Choroid plexus epithelial cell (primary cell): ENCODE measurements at regions not wholly inside any gene's neighbourhood (a gene's known extent, or its start where the extent isn't known, plus 50 kb on each side); places are given as distances from the start of the nearest gene placed in this dataset.
A peak's percentile ranks its signal among the peaks of the same experiment; 100 is the strongest.
"Not testable (repeated sequence)": the region's sequence is repeated elsewhere in the genome, so short reads cannot be mapped to it uniquely, and the experiment has no call there.

Source experiments
- DNase-seq: peaks from one replicate; pipeline ENCODE4 v3.0.0-alpha.2; 2010; ENCODE audit warnings: low read depth
- H3K4me3 ChIP-seq: 2 replicates; pipeline ENCODE4 v1.5.1; 2011; ENCODE audit warnings: low read depth, mild to moderate bottlenecking, control low read depth, low read length, moderate library complexity
- TF ChIP-seq, protein P1 (sequence below): conservative IDR thresholded peaks from 2 replicates; pipeline ENCODE4 v1.5.1; 2011; ENCODE audit warnings: low read depth, mild to moderate bottlenecking, control low read depth, inconsistent platforms, low read length, moderate library complexity

GRCh38 chr1:201644197-201644596 is 105.3 kb downstream of the NAV1 start:
- no peak for DNase-seq
- no peak overlapping the region for H3K4me3 ChIP-seq
- TF ChIP-seq, protein P1, sequence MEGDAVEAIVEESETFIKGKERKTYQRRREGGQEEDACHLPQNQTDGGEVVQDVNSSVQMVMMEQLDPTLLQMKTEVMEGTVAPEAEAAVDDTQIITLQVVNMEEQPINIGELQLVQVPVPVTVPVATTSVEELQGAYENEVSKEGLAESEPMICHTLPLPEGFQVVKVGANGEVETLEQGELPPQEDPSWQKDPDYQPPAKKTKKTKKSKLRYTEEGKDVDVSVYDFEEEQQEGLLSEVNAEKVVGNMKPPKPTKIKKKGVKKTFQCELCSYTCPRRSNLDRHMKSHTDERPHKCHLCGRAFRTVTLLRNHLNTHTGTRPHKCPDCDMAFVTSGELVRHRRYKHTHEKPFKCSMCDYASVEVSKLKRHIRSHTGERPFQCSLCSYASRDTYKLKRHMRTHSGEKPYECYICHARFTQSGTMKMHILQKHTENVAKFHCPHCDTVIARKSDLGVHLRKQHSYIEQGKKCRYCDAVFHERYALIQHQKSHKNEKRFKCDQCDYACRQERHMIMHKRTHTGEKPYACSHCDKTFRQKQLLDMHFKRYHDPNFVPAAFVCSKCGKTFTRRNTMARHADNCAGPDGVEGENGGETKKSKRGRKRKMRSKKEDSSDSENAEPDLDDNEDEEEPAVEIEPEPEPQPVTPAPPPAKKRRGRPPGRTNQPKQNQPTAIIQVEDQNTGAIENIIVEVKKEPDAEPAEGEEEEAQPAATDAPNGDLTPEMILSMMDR: no peak

- not testable (repeated sequence) for H3K4me3 ChIP-seq, DNase-seq
Observed at GRCh38 chr1:201645000-201645399, 106.1 kb downstream of the NAV1 start.

- TF ChIP-seq, protein P1: no peak
- no peak overlapping the region for H3K4me3 ChIP-seq
- no peak for DNase-seq
Observed at GRCh38 chr1:201645956-201646355, 107.0 kb downstream of the NAV1 start.

- TF ChIP-seq, protein P1: no peak
- no peak overlapping the region for H3K4me3 ChIP-seq
- no peak for DNase-seq
Observed at GRCh38 chr1:201646411-201647022, 107.6 kb downstream of the NAV1 start.

DNA sequence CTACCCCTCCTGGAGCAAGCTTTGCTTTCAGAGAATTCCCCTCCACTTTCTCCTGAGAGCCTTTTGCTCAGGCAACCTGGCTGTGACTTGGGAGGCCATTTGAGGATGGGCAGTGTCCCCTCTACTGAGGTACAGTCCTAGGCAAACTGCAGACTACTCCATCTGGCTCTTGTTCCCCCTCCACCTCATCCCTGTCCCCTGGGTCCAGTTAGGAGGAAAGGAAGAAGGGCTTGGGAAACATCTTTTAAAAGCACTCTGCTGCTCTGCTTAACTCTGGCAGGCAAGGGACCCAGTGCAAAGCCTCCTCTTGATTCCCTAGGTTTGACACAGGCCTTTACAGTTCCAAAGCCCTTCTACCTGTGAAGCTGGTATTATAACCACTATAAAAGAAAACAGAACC is 108.2 kb downstream of the NAV1 start:
- TF ChIP-seq, protein P1: no peak
- no peak for DNase-seq
- H3K4me3 ChIP-seq: no peak overlapping the region

- peak overlapping the region; percentile 77 for H3K4me3 ChIP-seq
- no peak for DNase-seq
- TF ChIP-seq, protein P1: no peak
Observed at GRCh38 chr1:201647722-201648065, 108.8 kb downstream of the NAV1 start.

DNA sequence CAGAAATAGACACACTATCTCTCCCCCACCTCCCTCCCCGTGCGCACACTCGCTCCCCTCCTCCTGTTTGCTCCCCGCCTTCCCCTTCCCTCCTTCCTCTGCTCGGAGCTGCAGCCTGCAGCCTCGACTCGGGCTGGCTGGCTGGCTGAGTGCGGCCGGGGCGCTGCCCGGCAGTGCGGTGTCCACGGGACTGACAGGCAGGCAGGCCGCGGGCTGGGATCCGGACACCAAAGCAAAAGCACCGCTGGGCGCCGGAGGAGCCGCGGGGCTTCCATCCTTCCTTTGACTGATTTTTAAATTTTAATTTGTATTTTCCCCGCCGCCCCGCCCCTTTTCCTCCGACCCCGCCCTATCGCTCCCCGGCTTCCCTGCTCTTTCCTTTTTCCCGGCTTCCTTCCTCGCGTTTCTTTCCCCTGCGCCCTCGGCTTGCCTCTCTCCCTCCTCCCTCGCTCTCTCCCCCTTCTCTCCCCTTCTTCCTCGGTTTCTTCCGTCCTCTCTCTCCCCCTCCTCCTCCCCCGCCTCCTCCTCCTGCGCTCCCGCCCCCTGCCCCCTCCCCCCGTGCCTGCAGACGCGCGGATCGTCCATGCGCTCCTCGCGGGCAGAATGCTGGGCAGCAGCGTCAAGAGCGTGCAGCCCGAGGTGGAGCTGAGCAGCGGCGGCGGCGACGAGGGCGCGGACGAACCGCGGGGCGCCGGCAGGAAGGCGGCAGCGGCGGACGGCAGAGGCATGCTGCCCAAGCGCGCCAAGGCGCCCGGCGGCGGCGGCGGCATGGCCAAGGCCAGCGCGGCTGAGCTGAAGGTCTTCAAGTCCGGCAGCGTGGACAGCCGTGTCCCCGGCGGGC is 109.4 kb downstream of the NAV1 start:
- TF ChIP-seq, protein P1: no peak
- DNase-seq: peak; percentile 64
- peak overlapping the region; percentile 77 for H3K4me3 ChIP-seq
